ENCODE measurements at regions not wholly inside any gene's neighbourhood (a gene's known extent, or its start where the extent isn't known, plus 50 kb on each side); places are given as distances from the start of the nearest gene placed in this dataset.

DNA sequence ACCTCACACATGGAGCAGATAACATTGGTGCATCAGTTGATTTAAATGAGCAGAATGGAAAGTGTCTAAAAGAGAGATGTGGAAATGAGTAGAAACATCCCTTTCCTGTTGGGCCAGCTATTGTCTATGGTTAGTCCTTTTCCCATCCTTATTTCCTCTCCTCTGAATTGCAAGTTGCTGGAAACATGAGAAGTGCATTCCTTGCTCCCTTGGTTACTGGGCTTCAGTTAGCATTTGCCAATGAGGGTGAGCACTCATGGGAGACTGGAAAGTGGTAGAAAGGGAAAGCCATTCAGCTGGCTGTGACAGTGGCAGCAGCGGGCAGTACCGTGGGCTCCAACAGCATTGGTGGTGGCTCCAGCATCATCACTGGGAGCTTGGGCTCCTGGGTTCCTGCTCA is 96.0 kb upstream of the IGFBP7 start:
- no peak for TF ChIP-seq POLR2A (IDR thresholded peaks at IDR 0.05)
- TF ChIP-seq, protein P1, sequence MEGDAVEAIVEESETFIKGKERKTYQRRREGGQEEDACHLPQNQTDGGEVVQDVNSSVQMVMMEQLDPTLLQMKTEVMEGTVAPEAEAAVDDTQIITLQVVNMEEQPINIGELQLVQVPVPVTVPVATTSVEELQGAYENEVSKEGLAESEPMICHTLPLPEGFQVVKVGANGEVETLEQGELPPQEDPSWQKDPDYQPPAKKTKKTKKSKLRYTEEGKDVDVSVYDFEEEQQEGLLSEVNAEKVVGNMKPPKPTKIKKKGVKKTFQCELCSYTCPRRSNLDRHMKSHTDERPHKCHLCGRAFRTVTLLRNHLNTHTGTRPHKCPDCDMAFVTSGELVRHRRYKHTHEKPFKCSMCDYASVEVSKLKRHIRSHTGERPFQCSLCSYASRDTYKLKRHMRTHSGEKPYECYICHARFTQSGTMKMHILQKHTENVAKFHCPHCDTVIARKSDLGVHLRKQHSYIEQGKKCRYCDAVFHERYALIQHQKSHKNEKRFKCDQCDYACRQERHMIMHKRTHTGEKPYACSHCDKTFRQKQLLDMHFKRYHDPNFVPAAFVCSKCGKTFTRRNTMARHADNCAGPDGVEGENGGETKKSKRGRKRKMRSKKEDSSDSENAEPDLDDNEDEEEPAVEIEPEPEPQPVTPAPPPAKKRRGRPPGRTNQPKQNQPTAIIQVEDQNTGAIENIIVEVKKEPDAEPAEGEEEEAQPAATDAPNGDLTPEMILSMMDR (IDR thresholded peaks at IDR 0.05), result no peak
